ENCODE measurements at regions not wholly inside any gene's neighbourhood (a gene's known extent, or its start where the extent isn't known, plus 50 kb on each side); places are given as distances from the start of the nearest gene placed in this dataset.

DNA sequence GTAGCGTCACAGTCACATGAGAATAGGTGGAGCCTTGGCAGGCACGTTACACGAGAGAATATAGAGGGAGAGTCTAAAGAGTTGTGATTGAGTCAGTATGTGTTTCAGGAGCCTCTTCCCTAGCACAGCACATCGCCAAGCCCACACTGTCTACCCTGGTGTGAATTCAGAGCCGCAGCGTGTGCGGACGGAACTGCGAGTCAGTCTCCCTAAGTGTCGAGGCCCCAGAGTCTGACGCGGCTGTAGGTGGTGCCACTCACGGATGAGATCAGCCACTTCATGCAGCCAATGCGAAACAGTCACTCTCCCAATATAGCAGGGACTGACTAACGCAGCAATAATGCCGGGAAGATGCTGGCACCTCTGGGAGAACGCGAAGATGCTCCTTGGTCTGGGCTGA, 587.3 kb upstream of the ID2 start:
- no peak for DNase-seq (ENCODE audit: low read depth in 6 of 9, low spot score in 9 of 9)

DNA sequence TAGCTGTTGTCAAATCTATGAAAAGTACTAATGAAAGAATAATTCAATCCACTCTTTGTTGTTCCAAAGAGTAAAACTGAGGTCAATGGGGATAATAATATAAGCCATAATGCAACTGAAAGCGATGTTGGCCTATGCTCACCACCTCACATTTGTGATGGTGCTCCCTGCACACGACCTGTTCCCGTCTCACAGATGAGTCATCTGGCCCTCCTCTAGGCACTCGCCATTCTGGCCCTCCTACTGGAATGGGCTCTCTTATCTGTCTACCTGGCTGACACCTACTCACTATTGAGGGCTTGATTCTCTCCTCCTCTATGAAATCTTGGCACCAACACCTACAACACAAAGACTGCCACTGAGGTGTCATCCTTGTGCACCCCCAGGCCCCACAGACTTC, 585.9 kb upstream of the ID2 start:
- Histone ChIP-seq H3K4me1 (ENCODE audit: control insufficient read depth in 2 of 2, insufficient read depth in 2 of 2, low read length in 2 of 2) (no peaks in the 10 kb centered on the region), H3K27ac (ENCODE audit: low read depth in 1 of 2, low read length in 1 of 2) (no peak overlapping the region), H3K9me3 (ENCODE audit: control insufficient read depth in 2 of 2, insufficient read depth in 1 of 2, low read length in 1 of 2) (no peaks in the 10 kb centered on the region), H3K36me3 (ENCODE audit: control insufficient read depth in 2 of 2, insufficient read depth in 2 of 2, low read length in 1 of 2) (no peaks in the 10 kb centered on the region), H3K4me3 (ENCODE audit: low read length in 2 of 2) (no peak overlapping the region), H3K27me3 (ENCODE audit: control insufficient read depth in 2 of 2, insufficient read depth in 1 of 2, low read length in 1 of 2) (no peaks in the 10 kb centered on the region)
- 97% methylated on average over 4 of the region's 4 CpGs for WGBS
- no peak for DNase-seq (ENCODE audit: low read depth in 6 of 9, low spot score in 9 of 9)

More for the DNA sequence above, 587.3 kb upstream of the ID2 start:
- no peak overlapping the region for H3K27ac ChIP-seq (ENCODE audit: low read depth in 1 of 2, low read length in 1 of 2)
- 96% methylated on average over 18 of the region's 18 CpGs for WGBS
- no peaks in the 10 kb centered on the region for H3K36me3 ChIP-seq (ENCODE audit: control insufficient read depth in 2 of 2, insufficient read depth in 2 of 2, low read length in 1 of 2)
- H3K27me3 ChIP-seq (ENCODE audit: control insufficient read depth in 2 of 2, insufficient read depth in 1 of 2, low read length in 1 of 2): no peaks in the 10 kb centered on the region
- no peaks in the 10 kb centered on the region for H3K9me3 ChIP-seq (ENCODE audit: control insufficient read depth in 2 of 2, insufficient read depth in 1 of 2, low read length in 1 of 2)
- no peaks in the 10 kb centered on the region for H3K4me1 ChIP-seq (ENCODE audit: control insufficient read depth in 2 of 2, insufficient read depth in 2 of 2, low read length in 2 of 2)
- H3K4me3 ChIP-seq (ENCODE audit: low read length in 2 of 2): no peak overlapping the region

DNA sequence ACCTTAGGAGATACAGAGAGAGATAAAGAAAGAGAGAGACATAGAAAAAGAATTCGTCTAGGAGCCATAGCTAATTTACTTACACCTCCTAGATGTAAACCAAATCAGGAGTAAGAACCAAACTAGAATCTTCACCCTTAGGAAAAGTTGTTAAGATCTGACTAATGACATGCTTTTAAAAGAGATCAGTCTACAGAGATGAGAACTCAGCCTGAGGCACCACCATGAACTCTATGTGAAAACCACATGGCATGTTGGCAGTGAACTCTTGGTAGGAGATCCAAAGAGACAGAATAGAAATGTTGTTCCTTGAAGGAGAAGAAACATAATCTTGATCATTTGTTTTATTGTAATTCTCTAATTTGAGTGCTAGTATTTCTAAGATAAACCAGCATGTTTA, 585.4 kb upstream of the ID2 start:
- DNase-seq (ENCODE audit: low read depth in 6 of 9, low spot score in 9 of 9): no peak
- WGBS: 100% methylated on average over 1 of the region's 1 CpG

DNA sequence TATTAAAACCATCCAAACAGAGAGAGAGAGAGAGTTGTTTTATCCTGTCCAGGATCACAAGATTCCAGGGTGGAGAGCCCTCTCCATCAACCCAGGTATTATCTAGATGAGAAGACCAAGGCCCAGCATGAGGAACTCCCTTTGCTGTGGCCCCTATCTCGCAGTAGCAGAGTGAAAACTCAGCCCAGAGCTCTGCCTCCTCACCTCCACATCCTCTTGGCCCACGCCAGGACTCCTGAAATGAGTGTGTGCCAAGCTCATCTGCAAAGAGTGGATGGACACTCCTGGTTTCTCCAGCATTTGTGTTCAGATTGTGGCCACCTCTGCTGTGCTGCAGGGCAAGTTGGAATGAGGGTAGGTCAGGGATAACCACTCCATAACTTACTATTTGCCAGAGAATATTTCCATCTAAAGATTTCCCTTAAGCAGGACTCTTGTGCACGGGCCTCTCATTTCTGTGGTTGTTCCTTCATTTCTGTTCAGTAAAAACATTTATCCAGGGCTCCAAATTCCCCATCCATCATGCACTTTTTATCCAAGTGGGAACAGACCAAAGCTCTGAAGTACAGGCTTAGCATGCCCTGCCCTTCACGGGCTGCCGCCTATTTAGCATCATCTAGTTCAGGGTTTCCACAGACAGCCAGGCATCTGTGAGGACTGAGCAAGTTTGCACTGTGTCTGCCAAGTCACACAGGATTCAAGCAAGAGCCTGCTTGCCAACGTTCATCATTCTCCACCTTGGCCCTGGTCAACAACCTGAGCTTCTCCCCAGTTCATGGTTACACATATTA, 583.2 kb upstream of the ID2 start:
- H3K4me1 ChIP-seq (ENCODE audit: control insufficient read depth in 2 of 2, insufficient read depth in 2 of 2, low read length in 2 of 2): no peaks in the 10 kb centered on the region
- WGBS: 95% methylated on average over 6 of the region's 6 CpGs
- H3K4me3 ChIP-seq (ENCODE audit: low read length in 2 of 2): no peak overlapping the region
- H3K36me3 ChIP-seq (ENCODE audit: control insufficient read depth in 2 of 2, insufficient read depth in 2 of 2, low read length in 1 of 2): no peaks in the 10 kb centered on the region
- H3K9me3 ChIP-seq (ENCODE audit: control insufficient read depth in 2 of 2, insufficient read depth in 1 of 2, low read length in 1 of 2): no peaks in the 10 kb centered on the region
- no peaks in the 10 kb centered on the region for H3K27me3 ChIP-seq (ENCODE audit: control insufficient read depth in 2 of 2, insufficient read depth in 1 of 2, low read length in 1 of 2)
- no peak overlapping the region for H3K27ac ChIP-seq (ENCODE audit: low read depth in 1 of 2, low read length in 1 of 2)
- DNase-seq (ENCODE audit: low read depth in 6 of 9, low spot score in 9 of 9): no peak

More for the DNA sequence above, 585.4 kb upstream of the ID2 start:
- no peaks in the 10 kb centered on the region for H3K36me3 ChIP-seq (ENCODE audit: control insufficient read depth in 2 of 2, insufficient read depth in 2 of 2, low read length in 1 of 2)
- no peaks in the 10 kb centered on the region for H3K9me3 ChIP-seq (ENCODE audit: control insufficient read depth in 2 of 2, insufficient read depth in 1 of 2, low read length in 1 of 2)
- no peak overlapping the region for H3K27ac ChIP-seq (ENCODE audit: low read depth in 1 of 2, low read length in 1 of 2)
- no peaks in the 10 kb centered on the region for H3K4me1 ChIP-seq (ENCODE audit: control insufficient read depth in 2 of 2, insufficient read depth in 2 of 2, low read length in 2 of 2)
- no peak overlapping the region for H3K4me3 ChIP-seq (ENCODE audit: low read length in 2 of 2)
- no peaks in the 10 kb centered on the region for H3K27me3 ChIP-seq (ENCODE audit: control insufficient read depth in 2 of 2, insufficient read depth in 1 of 2, low read length in 1 of 2)

DNA sequence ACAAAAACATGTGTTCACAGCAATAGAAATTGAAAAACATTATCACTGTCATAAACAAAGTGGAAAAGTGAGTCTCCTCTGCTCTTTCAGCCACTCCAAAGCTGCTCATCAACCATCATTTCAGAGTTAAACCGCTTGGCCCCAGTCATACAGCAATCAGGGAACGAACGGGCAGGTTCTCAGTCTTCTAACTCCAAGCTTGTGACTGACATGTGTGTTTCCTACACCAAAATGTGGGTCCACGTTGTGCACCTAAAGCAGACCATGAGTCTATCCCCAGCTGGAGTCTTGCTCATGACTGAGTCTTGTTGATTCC, 582.6 kb upstream of the ID2 start:
- Histone ChIP-seq H3K27me3 (ENCODE audit: control insufficient read depth in 2 of 2, insufficient read depth in 1 of 2, low read length in 1 of 2) (no peaks in the 10 kb centered on the region), H3K4me3 (ENCODE audit: low read length in 2 of 2) (no peak overlapping the region), H3K9me3 (ENCODE audit: control insufficient read depth in 2 of 2, insufficient read depth in 1 of 2, low read length in 1 of 2) (no peaks in the 10 kb centered on the region), H3K36me3 (ENCODE audit: control insufficient read depth in 2 of 2, insufficient read depth in 2 of 2, low read length in 1 of 2) (no peaks in the 10 kb centered on the region), H3K4me1 (ENCODE audit: control insufficient read depth in 2 of 2, insufficient read depth in 2 of 2, low read length in 2 of 2) (no peaks in the 10 kb centered on the region), H3K27ac (ENCODE audit: low read depth in 1 of 2, low read length in 1 of 2) (no peak overlapping the region)
- WGBS: 95% methylated on average over 4 of the region's 4 CpGs
- DNase-seq (ENCODE audit: low read depth in 6 of 9, low spot score in 9 of 9): no peak

DNA sequence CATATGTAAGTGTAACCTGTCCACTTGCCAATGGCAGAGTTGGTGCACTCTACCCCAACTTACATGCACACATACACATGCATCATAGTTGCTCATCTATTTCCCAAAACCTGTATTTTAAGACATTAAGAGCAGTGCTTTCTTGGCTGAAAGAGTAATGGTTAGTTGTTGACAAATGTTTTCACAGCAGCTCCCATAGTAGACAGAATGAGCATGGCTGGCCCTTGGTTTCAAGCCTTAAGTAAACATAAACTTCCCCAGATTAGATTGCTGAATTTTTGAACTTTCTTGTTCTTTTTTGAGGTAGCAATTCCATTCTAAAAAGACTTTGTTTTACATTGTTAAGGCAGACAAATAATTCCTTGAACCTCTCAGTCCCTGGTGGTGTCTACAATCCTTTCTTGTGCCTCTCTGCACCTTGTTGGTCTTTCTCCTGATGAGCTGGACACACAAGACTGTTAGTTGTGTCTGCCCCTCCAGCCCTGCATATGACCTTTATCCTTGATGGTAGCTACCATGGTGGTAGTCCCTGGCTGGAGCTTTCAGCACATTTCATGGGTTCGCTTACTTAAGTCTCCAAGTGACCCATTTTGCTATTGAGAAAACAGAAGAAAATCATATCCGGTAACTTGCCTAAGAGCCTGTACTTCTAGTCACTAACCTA, 580.1 kb upstream of the ID2 start:
- WGBS: 97% methylated on average over 2 of the region's 2 CpGs
- no peak overlapping the region for H3K4me3 ChIP-seq (ENCODE audit: low read length in 2 of 2)
- H3K27me3 ChIP-seq (ENCODE audit: control insufficient read depth in 2 of 2, insufficient read depth in 1 of 2, low read length in 1 of 2): no peaks in the 10 kb centered on the region
- DNase-seq (ENCODE audit: low read depth in 6 of 9, low spot score in 9 of 9): no peak
- H3K36me3 ChIP-seq (ENCODE audit: control insufficient read depth in 2 of 2, insufficient read depth in 2 of 2, low read length in 1 of 2): no peaks in the 10 kb centered on the region
- H3K27ac ChIP-seq (ENCODE audit: low read depth in 1 of 2, low read length in 1 of 2): no peak overlapping the region
- H3K4me1 ChIP-seq (ENCODE audit: control insufficient read depth in 2 of 2, insufficient read depth in 2 of 2, low read length in 2 of 2): no peaks in the 10 kb centered on the region
- no peaks in the 10 kb centered on the region for H3K9me3 ChIP-seq (ENCODE audit: control insufficient read depth in 2 of 2, insufficient read depth in 1 of 2, low read length in 1 of 2)

DNA sequence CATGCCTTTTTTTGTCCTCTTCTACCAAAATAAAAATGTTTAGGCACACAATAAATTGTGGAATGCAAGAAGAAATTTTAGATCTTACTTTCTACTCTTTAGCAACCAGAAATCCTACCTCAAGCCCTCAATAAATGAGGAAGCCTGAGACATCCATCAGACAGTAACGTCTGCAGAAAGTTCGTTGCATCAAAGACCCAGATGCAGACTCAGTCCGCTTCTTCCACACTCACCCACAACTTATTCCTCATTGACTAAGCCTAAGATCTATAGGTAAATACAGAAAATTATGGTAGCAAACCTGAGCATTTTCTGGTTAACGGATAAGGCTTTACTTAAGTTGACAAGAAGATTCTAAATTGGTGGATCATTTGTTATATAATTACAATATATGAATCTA, 579.4 kb upstream of the ID2 start:
- WGBS: 95% methylated on average over 4 of the region's 4 CpGs
- H3K4me1 ChIP-seq (ENCODE audit: control insufficient read depth in 2 of 2, insufficient read depth in 2 of 2, low read length in 2 of 2): no peaks in the 10 kb centered on the region
- no peaks in the 10 kb centered on the region for H3K9me3 ChIP-seq (ENCODE audit: control insufficient read depth in 2 of 2, insufficient read depth in 1 of 2, low read length in 1 of 2)
- no peaks in the 10 kb centered on the region for H3K27me3 ChIP-seq (ENCODE audit: control insufficient read depth in 2 of 2, insufficient read depth in 1 of 2, low read length in 1 of 2)
- DNase-seq (ENCODE audit: low read depth in 6 of 9, low spot score in 9 of 9): no peak
- H3K27ac ChIP-seq (ENCODE audit: low read depth in 1 of 2, low read length in 1 of 2): no peak overlapping the region
- no peak overlapping the region for H3K4me3 ChIP-seq (ENCODE audit: low read length in 2 of 2)
- no peaks in the 10 kb centered on the region for H3K36me3 ChIP-seq (ENCODE audit: control insufficient read depth in 2 of 2, insufficient read depth in 2 of 2, low read length in 1 of 2)

DNA sequence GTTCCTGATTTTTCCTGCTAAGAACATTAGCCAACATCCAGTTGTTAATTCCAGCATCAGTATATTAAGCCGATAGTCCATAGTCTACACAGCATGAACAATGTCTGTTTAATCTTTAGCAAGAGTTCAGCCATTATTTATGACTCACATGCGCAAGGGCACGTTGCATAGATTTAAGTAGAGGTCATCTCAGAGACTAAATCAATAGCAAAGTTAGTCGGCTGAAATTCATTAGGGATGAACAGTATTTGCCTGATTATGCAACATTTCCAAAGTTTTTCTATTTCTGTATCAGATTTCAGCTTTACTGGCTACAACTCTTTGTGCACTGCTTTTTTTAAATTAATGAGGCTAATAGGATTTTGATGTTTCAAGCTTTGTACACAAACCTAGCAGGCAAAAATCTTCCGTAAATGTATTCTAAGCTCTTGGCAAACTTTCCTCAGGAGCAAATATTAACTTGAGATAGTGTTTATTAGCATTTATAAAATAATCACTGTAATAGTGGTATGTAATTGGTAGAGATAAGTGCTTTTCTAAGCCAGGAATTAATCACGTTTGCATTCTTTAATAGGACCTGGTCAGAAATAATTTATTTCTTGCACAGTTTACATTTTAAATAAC, 578.7 kb upstream of the ID2 start:
- no peaks in the 10 kb centered on the region for H3K4me1 ChIP-seq (ENCODE audit: control insufficient read depth in 2 of 2, insufficient read depth in 2 of 2, low read length in 2 of 2)
- no peaks in the 10 kb centered on the region for H3K9me3 ChIP-seq (ENCODE audit: control insufficient read depth in 2 of 2, insufficient read depth in 1 of 2, low read length in 1 of 2)
- H3K27me3 ChIP-seq (ENCODE audit: control insufficient read depth in 2 of 2, insufficient read depth in 1 of 2, low read length in 1 of 2): no peaks in the 10 kb centered on the region
- 95% methylated on average over 6 of the region's 6 CpGs for WGBS
- no peaks in the 10 kb centered on the region for H3K36me3 ChIP-seq (ENCODE audit: control insufficient read depth in 2 of 2, insufficient read depth in 2 of 2, low read length in 1 of 2)
- H3K27ac ChIP-seq (ENCODE audit: low read depth in 1 of 2, low read length in 1 of 2): no peak overlapping the region
- no peak overlapping the region for H3K4me3 ChIP-seq (ENCODE audit: low read length in 2 of 2)
- DNase-seq (ENCODE audit: low read depth in 6 of 9, low spot score in 9 of 9): no peak

DNA sequence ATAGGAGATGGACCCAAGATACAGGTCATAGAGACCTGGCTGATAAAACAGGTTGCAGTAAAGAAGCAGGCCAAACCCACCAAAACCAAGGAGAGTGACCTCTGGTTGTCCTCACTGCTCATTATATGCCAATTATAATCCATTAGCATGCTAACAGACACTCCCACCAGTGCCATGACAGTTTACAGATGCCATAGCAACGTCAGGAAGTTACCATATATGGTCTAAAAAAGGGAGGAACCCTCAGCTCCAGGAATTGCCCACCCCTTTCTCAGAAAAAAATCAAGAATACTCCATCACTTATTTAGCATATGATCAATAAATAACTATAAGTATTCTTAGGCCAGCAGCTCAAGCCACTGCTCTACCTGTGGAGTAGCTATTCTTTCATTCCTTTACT, 574.7 kb upstream of the ID2 start:
- Histone ChIP-seq H3K4me3 (ENCODE audit: low read length in 2 of 2) (no peak overlapping the region), H3K4me1 (ENCODE audit: control insufficient read depth in 2 of 2, insufficient read depth in 2 of 2, low read length in 2 of 2) (no peaks in the 10 kb centered on the region), H3K36me3 (ENCODE audit: control insufficient read depth in 2 of 2, insufficient read depth in 2 of 2, low read length in 1 of 2) (no peaks in the 10 kb centered on the region), H3K9me3 (ENCODE audit: control insufficient read depth in 2 of 2, insufficient read depth in 1 of 2, low read length in 1 of 2) (no peaks in the 10 kb centered on the region), H3K27ac (ENCODE audit: low read depth in 1 of 2, low read length in 1 of 2) (no peak overlapping the region), H3K27me3 (ENCODE audit: control insufficient read depth in 2 of 2, insufficient read depth in 1 of 2, low read length in 1 of 2) (no peaks in the 10 kb centered on the region)
- 92% methylated on average over 1 of the region's 1 CpG for WGBS
- no peak for DNase-seq (ENCODE audit: low read depth in 6 of 9, low spot score in 9 of 9)
